ENCODE measurements at regions not wholly inside any gene's neighbourhood (a gene's known extent, or its start where the extent isn't known, plus 50 kb on each side); places are given as distances from the start of the nearest gene placed in this dataset.

DNA sequence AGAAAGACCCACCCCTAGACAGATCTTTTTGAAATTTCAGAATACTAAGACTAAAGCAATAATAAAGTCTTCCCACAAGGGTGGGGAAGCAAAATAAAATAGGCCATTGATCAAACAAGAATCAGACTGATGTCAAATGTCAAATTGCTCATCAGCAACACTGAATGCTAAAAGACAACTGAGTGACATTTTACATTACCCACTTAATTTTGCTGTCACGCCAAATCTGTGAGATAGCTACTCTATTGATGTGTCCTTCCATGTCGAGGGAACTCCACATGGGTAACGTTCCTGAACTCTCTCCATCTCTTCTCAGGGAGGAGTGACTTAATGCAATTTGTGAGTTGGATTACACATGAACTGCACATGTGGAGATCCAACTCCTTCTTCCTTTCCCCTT lies 271.7 kb upstream of the CAMK1G start:
- DNase-seq (ENCODE audit: low read depth) = no peak

DNA sequence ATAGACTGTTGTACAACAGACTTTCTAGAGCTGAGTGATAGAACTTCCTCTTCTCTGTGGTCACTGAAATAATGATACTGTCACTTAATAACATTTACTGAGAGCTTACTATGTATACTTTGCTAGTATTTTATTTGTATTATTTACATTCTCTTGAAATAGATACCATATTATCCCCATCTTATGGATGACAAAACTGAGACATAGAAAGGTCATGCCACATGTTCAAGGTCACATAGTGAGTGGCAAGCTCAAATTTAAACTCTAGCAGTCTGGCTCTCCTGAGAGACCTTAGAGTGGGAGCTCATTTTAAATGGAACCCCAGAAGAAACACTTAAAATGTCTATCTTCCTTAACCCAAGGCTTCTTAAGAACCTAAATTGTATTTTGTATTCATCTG lies 266.6 kb upstream of the CAMK1G start:
- no peak for DNase-seq (ENCODE audit: low read depth)

- DNase-seq (ENCODE audit: low read depth) = peak; percentile 64
Observed at GRCh38 chr1:209318181-209319056, 265.1 kb upstream of the CAMK1G start.

DNA sequence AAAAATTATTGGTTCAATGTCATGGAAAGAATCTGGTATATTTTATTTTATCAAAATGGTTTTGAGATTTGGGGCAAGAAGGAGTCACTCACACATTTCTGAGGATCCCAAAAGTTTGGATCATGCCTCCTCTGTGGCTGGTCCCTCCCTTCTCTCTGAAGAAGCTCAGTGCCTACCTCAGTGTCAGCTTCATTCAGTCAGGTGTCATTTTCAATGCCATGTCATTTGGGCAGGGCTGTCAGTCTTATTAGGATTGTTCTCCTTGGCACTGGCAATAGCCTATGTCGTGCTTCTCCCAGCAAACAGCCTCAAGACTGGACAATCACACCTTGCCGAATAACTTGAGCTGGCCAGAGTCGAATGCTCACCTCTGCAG lies 264.5 kb upstream of the CAMK1G start:
- DNase-seq (ENCODE audit: low read depth) = no peak

DNA sequence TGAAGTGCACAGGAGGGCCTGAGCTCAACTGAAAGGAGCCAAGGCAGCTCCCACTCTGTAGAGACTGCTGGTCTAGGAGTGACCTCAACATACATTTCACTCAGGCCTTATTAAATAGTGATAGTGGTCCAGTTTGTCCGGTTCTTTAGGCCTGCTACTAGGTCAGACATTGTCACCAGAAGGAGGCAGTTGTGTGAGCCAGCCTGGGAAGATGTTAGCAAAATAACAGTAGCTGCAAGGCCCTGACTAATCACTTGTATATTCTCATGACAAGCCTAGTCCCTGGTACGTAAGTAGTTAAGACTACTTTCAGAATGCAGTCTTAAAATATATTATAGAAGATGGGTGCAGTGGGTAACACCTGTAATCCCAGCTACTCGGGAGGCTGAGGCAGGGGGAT lies 264.0 kb upstream of the CAMK1G start:
- no peak for DNase-seq (ENCODE audit: low read depth)

DNA sequence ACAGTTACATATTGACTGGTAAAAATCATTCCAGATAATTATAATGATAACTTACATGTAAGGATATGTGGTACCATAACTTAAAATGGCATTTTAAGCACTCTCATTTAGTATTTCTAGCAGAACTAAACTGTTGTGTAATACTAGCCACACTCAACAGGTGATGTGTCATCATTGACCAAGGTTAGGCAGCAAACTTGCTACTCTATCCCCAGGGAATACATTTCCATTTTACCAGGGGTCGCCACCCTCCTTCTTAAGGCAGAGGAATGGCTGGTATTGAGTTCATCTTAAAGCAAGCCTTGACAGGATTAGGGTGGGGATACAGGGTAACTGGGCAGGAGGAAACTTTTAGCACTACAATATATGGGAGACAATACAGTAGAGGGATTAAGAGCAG lies 259.8 kb upstream of the CAMK1G start:
- peak; percentile 21 for DNase-seq (ENCODE audit: low read depth)

DNA sequence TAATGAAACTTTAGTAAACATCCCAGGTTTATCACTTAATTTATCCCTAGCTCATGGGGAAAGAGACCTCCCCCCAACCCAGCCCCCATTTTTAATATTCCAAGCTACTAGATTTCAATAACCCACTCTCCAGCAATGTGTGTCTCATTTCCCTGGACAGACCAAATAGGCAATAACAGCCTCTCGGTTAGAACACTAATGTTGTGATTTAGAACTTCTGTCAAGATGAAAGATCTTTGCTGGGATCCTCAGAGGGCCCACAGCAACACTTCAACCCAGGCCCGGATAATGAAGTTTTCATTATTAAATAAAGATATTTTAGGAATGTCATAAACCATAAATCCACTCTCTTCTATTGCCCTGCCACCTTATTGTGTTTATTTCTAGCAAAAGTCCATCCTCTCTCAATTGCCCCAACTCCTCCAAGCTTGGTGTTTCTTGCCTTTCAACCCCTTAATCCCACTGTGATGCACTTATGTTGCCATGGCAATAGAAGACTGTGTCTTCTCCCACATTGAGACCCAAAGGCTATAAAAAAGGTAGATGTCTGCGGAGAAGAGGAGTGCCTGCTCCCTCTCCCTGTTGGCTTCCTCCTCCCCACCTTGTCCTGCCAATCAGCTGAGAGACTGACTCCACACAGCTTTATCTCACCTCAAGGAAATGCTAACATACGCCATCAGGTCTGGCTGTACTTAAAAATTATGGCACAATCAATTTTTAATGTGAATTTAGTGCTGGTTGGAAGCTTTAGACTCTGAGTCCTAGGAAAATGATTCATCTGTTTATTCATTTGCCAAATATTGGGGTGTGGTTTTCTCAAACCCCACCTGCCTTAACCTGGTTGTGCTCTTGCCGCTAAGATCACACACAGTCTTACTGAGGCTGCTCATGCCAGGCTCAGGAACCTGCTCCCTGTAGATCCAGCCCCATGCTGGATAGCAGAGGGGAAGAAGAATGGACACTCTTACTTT lies 258.3 kb upstream of the CAMK1G start:
- DNase-seq (ENCODE audit: low read depth) = no peak

DNA sequence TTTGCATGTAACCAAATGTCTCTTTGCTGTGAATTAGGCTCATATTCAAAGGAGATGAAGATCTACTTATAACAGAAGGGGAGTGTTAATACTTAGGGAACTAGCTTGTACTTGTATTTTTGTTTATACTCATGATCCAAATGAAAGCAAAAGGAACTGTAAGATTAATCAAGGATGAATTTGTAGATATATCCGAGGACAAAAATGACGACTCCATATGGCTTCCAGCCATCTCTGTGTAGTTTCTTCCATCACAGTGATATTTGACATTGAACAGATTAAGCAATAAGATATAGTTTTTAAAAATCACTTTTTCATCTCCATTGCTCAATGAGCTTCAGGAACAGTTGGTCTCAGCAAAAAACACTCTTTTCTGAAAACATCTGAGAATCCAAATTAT lies 257.4 kb upstream of the CAMK1G start:
- no peak for DNase-seq (ENCODE audit: low read depth)

GRCh38 chr1:209326831-209327230 lies 256.7 kb upstream of the CAMK1G start:
- DNase-seq (ENCODE audit: low read depth) = no peak

- DNase-seq (ENCODE audit: low read depth) = no peak
Observed at GRCh38 chr1:209328196-209328595, 255.3 kb upstream of the CAMK1G start.

GRCh38 chr1:209335178-209335577 lies 248.3 kb upstream of the CAMK1G start:
- peak; percentile 51 for DNase-seq (ENCODE audit: low read depth)

GRCh38 chr1:209341146-209341545 lies 242.4 kb upstream of the CAMK1G start:
- no peak for DNase-seq (ENCODE audit: low read depth)

GRCh38 chr1:209341673-209342420 lies 241.7 kb upstream of the CAMK1G start:
- no peak for DNase-seq (ENCODE audit: low read depth)

DNA sequence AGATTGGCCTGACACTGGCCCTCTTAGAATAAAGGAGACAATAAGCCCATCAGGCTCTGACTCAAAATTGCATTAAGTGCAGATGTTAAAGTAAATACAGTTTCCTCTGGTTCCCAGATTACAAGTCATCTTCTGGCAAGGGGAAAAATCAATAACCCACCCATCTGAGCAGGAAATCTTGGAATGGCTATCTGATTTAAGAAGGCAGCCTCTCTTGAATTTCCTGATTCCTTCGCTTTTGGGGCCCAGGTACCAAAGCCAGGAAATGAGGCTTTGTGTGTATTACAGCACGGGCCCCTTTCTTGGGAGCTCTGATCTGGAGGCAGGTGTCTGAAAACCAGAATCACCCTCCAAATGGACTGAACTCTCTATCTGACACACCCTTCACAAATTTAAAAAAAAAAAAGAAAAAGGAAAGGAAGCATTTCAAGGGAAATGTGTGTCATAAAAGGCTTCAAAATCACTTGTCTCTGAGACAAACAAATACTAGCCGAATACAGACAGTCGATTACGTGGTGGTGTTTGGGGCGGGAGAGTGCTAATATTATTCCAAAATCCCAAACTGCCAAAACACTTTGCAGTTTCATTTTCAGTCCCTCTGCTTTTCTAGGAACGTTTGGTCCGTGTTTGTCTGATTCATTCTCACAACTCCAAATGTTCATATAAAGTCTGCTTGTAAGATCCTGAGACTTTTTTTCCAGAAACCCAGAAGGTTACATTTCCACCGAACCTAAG lies 240.9 kb upstream of the CAMK1G start:
- DNase-seq (ENCODE audit: low read depth) = no peak

GRCh38 chr1:209343511-209343910 lies 240.0 kb upstream of the CAMK1G start:
- DNase-seq (ENCODE audit: low read depth) = no peak

DNA sequence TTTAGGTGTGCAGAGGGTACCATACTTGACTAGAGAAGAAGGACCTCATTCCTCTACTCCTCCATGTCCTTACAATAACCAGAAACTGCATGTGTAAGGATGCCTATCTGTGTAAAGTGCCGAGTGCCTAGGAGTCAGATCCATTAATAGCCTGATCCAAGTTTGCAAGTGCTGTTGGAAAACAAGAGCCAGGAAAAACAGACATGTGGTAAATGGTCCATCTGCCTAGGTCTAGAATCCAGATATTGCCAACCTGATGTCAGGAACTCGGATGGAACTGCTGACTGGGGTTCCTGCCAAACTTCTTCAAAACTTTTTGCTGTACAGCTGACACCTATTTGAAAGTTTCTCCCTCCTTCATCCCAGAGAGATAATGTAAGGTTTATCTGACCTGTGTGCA lies 239.4 kb upstream of the CAMK1G start:
- DNase-seq (ENCODE audit: low read depth) = no peak

- DNase-seq (ENCODE audit: low read depth) = no peak
Observed at GRCh38 chr1:209349363-209350308, 233.9 kb upstream of the CAMK1G start.

- DNase-seq (ENCODE audit: low read depth) = no peak
Observed at GRCh38 chr1:209353053-209353452, 230.5 kb upstream of the CAMK1G start.

DNA sequence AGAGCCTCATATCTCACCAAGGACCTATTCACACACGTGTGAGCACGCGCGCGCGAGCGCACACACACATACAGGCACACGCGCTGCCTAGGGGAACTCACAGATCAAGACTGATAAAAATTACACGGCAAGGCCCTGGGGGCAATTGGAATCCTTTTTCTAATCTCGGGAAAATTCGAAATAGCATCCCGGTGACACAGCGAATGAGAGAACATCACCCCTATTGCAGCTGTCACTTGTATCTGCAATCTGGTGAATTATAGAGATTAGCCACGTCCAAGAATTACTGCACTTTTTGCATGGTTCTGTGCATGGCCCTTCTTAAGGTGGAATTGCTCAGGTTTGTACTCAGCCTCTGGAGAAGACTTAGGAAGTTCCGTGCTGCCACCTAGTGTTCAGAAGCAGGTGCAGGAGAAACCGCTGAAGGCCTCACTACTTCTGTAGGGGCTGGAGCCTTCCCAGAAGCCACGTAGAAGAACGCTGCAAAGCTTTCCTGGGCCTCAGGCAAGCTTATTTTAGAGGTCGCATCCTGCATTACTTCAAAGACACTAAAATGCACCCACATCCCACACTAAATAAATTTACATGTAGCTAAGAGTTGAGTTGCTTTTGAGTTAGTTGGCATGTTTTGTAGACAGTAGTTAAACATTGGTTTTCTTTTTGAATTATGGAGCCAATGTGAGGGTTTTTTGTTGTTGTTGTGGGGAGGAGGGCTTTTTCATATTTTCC lies 229.2 kb upstream of the CAMK1G start:
- DNase-seq (ENCODE audit: low read depth) = peak; percentile 90

Data from myocyte (in vitro differentiated cells).